GM19324 (cell line): ENCODE measurements at regions not wholly inside any gene's neighbourhood (a gene's known extent, or its start where the extent isn't known, plus 50 kb on each side); places are given as distances from the start of the nearest gene placed in this dataset.

ENCODE experiments used
- ATAC-seq: cut with Tn5 transposase; IDR thresholded peaks from one replicate; pipeline ENCODE4 v1.9.1; 2021; ENCODE audit warnings: mild to moderate bottlenecking, moderate library complexity; ENCODE audit not compliant: unreplicated experiment, low FRiP score

DNA sequence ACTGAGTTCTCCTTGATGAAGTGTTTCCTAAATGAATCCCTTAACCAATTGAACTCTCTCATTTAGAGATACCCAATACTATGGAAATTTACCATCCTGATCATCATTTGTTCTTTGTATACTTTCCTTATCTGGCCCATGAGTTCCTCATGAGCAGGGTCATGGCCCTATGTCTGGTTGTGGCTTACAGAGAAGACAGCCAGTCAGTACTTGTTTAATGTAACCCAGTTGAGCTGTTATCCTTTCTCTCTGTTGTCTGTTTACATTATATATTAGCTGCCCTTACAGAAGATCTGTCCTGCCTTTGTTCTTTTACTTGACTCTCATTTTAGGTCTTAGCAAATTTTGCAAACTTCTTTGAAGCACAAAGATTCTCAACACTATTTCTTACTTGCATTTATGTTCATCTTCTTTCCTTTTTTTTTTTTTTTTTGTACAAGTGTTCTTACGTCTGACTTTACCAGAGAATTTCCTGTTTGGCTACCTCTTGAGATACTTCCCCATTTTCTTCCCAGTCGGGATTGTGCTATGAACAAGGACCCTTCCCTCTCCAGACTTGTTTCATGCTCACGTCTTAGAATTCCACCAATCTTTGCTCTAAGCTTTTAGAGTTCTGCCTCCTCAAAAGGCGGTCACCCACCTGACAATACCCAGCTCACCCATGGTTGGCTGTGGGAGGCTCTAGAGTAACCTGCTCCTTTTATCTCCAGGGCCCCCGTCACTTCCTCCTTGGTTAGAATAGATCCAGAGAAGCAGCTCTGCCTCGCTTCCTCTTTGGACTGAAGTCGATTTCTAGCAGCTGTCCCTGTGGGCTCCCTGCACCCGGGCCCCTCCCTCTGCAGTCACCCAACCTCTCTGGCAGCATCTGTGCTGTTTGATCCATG, 53.6 kb upstream of the RUNX1 start:
- ATAC-seq: no peak

DNA sequence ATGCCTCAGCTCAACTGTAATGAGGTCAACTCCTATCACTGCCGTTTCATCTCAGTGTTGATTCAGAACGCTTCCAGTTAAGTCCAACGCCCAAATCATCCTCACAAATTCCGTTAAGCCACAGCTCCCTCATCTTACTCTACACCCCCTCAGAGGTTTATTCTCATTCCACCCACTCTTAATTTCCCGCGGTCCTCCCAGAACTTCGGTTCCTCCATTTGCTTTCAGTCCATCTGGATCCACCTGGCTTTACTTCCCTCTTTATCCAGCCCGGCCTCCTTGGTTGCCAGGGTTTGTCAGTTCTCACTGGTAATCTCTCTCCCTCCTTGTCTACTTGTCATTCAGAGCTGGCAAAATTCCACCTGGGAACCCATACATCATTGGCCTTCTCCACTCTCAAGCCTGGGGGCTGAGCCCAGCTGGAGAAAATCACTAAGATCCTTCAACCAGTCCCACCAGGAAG, 51.3 kb upstream of the RUNX1 start:
- ATAC-seq: no peak

DNA sequence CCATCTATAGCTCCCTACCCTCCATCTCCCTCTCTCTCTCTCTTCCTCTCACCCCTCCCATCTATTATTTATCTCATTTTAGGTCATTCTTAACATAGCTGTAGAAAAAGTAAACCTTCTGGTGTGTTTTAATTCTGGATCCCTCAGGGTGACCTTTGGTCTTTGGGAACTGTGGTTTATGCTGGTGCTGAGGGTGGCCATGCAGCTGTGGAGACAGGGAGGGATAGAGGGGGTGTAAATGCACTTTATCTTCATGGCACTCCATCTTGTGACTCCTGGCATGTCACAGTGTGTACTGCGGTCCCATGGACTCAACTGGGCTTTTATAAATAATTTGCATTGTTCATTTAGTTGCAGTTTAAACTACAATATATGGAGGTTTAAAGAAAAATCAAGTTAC, 50.2 kb upstream of the RUNX1 start:
- no peak for ATAC-seq
